ENCODE measurements at regions not wholly inside any gene's neighbourhood (a gene's known extent, or its start where the extent isn't known, plus 50 kb on each side); places are given as distances from the start of the nearest gene placed in this dataset.

GRCh38 chr22:47813661-47814060 lies 1051.2 kb downstream of the TBC1D22A start:
- TF ChIP-seq CTCF (IDR thresholded peaks at IDR 0.05) (no peak), ZFX (IDR thresholded peaks at IDR 0.05; ENCODE audit: borderline replicate concordance) (no peak)
